GM04503 (cell line): ENCODE measurements at regions not wholly inside any gene's neighbourhood (a gene's known extent, or its start where the extent isn't known, plus 50 kb on each side); places are given as distances from the start of the nearest gene placed in this dataset.

Experiments used
- DNase-seq: peaks from one replicate; pipeline ENCODE4 v3.0.0-alpha.2; 2012; ENCODE audit warnings: low read depth

GRCh38 chr9:79152306-79152705, 419.5 kb upstream of the TLE4 start:
- DNase-seq = no peak

DNA sequence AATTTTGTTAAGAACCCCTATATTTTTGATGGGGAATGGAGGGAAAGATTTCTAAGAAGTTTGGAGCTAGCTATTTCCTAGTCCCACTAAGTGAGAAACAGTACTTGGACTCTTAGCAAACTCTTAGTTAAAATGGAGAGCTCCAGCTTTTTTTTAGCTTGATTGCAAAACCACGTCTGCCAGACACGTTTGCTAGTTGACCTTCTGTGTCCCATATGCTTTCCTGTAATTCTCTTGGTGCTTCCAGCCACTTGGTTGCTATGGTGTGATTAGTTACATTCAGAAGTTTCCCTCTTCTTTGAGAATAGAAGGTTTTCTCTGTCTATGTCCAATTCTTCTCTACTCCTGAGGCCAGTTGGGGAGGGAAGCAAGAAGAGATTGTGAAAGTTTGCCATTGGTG, 417.0 kb upstream of the TLE4 start:
- DNase-seq = no peak

GRCh38 chr9:79155308-79155707, 416.5 kb upstream of the TLE4 start:
- DNase-seq = no peak

- no peak for DNase-seq
Observed at GRCh38 chr9:79163544-79163943, 408.2 kb upstream of the TLE4 start.

- no peak for DNase-seq
Observed at GRCh38 chr9:79164406-79164805, 407.4 kb upstream of the TLE4 start.

DNA sequence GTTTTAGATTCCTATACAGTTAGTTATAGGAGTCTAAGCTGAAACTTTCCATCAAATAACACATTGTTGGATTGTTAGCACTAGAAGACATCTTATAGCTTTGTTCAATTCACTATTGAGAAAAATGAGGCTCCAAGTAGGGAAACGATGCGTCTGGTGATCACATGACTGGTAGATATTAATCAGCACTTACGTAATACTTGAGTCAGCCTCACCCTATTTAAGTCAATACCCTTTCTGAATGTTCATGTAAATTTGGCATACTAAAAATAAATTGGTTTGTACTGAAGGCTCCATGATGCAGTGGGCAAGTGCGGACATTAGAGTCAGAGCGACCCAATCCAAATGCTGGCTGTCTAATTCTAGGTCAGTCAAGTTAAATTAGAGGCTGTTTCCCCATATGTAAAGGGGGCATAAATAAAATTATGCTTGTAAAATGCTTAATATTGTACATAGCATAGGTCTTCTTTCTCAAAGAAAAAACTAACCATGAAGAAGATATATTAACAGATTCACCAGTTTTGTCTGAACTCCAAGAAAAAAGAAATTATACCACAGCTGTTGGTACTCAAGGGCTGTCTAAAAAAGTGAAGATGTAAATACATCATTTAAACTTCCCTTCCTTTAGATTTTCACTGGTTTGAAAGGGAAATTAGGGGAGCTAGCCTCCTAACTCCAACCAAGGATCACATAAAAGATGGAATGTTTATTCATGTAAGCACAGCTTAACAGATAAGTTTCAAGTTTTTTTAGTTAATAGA, 406.6 kb upstream of the TLE4 start:
- DNase-seq = no peak

DNA sequence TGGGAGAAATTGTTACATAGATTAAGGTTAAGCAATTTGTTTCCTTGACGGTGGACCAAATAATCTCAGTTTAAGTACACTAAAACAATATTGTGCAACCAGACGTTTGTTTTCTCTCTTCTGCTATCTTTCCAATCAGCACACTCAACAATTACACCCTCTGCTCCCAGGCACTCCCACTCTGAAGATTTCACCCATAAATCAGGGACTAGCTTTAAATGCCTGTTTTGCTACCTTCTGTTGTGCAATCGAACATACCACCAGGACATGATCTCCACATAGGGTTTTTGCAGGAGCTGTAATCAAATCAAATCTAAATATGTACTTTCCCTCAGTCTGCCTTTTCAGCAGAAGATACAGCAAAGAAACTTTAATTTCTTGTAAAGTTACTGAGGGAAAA, 405.8 kb upstream of the TLE4 start:
- peak; percentile 26 for DNase-seq

DNA sequence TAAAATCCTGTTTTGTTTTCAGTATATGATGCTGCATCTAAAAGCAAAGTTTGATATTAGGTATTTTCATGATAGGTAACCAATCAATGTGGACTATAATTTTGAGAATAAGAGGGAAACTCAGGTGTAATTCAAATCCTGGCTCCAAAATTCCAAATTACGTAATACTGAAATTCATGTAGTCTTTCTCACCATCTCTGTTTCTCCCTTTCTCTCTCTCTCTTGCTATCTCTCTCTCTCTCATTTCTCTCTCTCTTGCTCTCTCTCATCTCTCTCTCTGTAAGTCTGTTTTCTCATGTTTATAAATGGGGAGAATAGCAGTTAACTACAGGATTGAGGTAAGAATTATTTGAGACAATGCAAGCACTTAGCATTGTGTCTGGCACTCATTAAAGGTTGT, 401.1 kb upstream of the TLE4 start:
- DNase-seq = no peak

DNA sequence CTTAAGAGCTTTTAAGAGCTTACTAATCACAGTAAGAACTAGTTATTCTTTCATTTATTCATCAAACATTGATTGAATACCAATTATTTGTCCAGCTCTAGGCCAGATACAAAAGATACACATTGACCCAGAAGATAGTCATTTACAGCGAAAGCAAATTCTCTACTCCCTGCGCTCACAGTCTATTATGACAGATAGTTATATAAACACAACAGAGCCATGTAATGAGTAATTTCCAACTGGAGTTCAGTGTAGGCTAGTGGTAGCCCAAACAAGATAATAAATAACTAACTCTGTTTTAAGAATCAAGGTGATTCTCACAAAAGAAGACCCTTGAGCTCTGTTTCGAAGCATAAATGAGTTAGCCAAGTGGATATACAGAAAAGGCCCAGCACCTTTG, 397.8 kb upstream of the TLE4 start:
- no peak for DNase-seq

- no peak for DNase-seq
Observed at GRCh38 chr9:79176014-79176697, 395.6 kb upstream of the TLE4 start.

DNA sequence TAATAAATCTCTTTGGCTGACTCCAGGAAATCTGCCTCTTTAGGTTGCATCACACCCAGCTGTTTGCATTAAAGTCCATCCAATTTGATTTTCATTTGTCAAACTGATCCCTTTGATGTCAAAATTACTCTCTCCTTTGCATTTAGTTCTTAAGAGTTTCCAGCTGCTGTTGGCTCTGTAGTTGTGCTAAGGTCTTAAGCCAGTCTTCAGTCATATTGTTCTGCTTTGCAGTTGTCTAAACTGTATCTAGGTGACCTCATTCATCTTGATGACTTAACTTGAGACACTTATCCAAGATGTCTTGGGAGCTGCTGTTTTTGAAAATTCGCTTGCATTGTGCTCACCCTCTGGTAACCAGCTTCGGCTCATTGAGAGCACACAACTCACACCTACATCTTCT, 386.9 kb upstream of the TLE4 start:
- no peak for DNase-seq

GRCh38 chr9:79185866-79186265, 385.9 kb upstream of the TLE4 start:
- DNase-seq = no peak

DNA sequence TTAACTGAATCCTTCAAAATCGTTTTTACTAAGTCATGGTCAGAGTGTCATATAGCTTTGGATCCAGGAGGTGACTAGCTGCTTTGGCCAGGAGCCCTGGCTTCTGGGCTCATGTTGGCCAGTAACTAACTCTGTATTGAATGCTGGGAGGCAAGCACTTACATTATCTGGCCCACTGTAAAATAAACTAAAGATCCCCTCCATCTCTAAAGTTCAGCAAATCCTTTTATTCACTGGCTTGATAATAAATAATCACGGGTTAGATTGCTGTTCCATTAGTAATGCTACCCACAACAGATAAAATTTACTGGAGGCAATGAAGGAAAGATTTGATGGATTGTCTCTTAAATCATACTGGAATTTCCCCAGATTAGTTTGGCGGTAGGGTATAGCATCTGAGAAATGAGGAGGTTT, 382.2 kb upstream of the TLE4 start:
- no peak for DNase-seq

DNA sequence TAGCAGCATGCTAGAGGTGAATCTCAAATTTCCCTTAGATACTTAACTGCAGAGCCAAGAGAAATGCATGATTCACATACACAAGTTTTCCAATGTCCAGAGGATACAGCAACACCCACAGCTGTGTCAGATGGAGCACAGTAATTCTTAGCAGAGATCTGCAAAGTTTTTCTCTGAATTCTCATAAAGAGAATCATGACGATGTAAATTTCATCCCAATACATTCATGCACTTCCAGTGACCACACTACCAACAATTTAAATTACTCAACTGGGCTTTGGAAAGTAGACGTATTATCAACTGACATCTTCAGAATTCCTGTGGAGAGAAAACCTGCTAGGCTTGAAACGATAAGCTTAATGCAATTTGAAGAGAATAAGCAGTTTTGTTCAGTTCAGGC, 378.8 kb upstream of the TLE4 start:
- DNase-seq = no peak

- DNase-seq = no peak
Observed at GRCh38 chr9:79193501-79194223, 378.1 kb upstream of the TLE4 start.

- DNase-seq = peak; percentile 72
Observed at GRCh38 chr9:79195879-79196278, 375.9 kb upstream of the TLE4 start.

GRCh38 chr9:79196606-79197005, 375.2 kb upstream of the TLE4 start:
- no peak for DNase-seq

DNA sequence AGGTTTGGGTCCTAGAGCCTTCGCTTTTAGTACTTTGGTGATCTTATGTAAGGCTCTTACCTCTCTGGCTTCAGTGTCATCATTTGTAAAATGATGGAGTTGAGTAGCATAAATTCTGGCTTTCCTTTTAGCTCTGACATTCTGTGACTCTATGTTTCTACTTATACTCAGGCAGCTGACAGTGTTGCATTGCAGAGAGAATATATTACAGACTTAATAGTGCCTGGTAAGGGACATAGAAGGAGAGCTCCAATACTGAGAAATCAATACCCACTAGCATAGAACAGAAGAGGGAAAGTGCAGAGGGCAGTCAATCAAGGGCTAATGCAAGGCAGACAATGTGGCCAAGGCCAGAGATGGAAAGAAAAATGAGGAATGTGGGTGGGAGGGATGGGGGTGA, 371.4 kb upstream of the TLE4 start:
- DNase-seq = no peak

DNA sequence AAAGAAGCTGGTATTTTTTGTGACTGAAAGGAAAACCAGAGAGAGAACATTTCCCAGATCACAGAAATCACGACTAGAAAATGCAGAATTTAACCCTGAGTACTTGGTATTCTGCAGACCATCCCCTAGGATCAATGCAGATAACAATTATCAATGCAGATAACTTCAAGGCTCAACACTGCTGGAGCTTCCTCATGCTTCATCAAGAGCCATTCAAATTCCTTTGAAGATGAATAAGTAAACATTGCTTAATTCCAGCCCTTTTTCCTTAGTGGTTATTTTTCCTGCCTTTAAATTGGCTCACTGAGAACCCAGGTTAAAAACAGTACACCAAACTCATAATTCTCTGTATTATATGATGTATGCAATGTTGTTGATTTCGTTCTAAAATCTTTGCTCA, 370.1 kb upstream of the TLE4 start:
- no peak for DNase-seq

DNA sequence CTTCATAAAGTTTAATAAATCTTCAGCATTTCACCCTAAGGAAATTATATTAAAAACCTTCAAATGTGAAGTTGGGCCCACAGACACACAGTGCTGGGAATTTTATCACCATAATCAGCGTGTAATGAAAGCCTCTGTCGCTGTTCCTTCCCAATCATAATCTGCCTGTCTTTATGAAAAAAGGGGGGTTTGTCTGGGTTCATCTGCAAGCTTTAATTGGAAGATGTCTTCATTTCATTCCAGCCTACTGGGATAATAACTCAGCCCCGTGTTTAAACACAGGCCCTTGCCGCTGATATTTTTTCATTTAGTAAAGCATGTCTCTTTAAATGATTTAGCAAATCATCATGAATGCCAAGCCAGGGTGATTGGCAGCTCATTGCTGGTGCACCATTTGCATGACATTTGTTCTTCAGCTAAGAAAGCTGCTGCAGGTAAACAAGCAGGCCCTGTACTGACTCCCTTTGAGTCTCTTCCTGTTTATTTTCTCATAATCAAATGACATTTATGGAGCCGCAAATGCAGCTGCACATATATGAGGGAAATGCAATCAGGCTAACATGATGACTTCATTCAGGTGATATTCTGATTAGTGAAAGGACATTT, 362.9 kb upstream of the TLE4 start:
- DNase-seq = no peak

DNA sequence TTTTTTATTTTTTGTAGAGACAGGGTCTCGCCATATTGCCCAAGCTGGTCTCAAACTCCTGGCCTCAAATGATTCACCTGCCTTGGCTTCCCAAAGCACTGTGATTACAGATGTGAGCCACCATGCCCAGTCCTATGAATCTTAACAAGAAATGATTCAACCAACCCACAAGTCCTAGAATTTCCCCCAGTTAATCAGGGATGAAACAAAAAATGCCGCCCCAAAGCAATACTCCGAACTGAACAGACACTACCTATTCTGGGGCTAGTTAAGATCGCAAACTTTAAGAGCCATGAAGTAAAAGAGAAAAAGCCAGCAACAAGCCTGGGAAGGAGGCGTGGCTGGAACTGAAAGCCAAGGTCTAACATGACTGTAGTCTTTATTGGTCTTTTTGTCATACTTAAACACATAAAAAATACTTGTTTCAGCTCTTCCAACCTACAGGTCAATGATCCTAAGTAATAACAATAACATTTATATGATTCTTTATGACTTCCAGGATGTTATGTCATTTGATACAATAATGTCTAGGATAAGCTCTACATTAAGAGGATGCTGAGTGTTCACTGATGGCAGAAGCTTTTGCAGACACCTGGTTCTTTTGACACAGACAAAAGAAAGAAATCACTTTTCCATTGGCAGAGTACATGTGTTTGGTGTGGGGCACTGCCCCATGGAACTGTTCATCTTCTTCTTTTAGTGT, 361.1 kb upstream of the TLE4 start:
- DNase-seq = no peak
